ENCODE measurements at regions not wholly inside any gene's neighbourhood (a gene's known extent, or its start where the extent isn't known, plus 50 kb on each side); places are given as distances from the start of the nearest gene placed in this dataset.

DNA sequence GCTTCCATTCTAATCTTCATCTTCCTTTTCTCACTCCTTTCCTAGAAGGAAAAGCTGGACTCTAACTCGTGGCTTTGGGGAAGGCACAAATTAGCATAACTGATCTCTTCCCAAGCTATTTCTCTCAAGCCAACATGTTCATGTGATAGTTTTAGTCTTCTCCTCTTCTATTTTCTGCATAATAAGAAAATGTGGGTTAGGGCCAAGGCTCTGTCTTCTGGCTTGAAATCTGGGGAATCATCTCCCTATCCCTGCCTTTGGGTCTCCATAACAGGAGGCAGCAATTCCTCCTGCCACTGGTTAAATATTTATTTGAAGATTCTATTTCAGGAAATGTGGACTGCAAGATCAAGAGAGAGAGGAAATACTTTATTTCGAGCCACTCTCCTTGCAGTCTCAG is 1669.6 kb downstream of the MAT2B start (continued):
- TF ChIP-seq, protein P1, sequence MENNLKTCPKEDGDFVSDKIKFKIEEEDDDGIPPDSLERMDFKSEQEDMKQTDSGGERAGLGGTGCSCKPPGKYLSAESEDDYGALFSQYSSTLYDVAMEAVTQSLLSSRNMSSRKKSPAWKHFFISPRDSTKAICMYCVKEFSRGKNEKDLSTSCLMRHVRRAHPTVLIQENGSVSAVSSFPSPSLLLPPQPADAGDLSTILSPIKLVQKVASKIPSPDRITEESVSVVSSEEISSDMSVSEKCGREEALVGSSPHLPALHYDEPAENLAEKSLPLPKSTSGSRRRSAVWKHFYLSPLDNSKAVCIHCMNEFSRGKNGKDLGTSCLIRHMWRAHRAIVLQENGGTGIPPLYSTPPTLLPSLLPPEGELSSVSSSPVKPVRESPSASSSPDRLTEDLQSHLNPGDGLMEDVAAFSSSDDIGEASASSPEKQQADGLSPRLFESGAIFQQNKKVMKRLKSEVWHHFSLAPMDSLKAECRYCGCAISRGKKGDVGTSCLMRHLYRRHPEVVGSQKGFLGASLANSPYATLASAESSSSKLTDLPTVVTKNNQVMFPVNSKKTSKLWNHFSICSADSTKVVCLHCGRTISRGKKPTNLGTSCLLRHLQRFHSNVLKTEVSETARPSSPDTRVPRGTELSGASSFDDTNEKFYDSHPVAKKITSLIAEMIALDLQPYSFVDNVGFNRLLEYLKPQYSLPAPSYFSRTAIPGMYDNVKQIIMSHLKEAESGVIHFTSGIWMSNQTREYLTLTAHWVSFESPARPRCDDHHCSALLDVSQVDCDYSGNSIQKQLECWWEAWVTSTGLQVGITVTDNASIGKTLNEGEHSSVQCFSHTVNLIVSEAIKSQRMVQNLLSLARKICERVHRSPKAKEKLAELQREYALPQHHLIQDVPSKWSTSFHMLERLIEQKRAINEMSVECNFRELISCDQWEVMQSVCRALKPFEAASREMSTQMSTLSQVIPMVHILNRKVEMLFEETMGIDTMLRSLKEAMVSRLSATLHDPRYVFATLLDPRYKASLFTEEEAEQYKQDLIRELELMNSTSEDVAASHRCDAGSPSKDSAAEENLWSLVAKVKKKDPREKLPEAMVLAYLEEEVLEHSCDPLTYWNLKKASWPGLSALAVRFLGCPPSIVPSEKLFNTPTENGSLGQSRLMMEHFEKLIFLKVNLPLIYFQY (CRISPR knock-in tag; IDR thresholded peaks at IDR 0.05; ENCODE audit: borderline replicate concordance): no peak
- no peak for TF ChIP-seq ZNF724P (CRISPR knock-in tag; IDR thresholded peaks at IDR 0.05; ENCODE audit: borderline replicate concordance)
- no peak for TF ChIP-seq ZNF124 (CRISPR knock-in tag; IDR thresholded peaks at IDR 0.05)
- no peak for TF ChIP-seq ZNF33B (CRISPR knock-in tag; IDR thresholded peaks at IDR 0.05)
- TF ChIP-seq ZNF878 (CRISPR knock-in tag; IDR thresholded peaks at IDR 0.05): no peak
- no peak for TF ChIP-seq SUZ12 (IDR thresholded peaks at IDR 0.05; ENCODE audit: low read depth, low read length)
- TF ChIP-seq NFKBIZ (CRISPR knock-in tag; IDR thresholded peaks at IDR 0.05): no peak

DNA sequence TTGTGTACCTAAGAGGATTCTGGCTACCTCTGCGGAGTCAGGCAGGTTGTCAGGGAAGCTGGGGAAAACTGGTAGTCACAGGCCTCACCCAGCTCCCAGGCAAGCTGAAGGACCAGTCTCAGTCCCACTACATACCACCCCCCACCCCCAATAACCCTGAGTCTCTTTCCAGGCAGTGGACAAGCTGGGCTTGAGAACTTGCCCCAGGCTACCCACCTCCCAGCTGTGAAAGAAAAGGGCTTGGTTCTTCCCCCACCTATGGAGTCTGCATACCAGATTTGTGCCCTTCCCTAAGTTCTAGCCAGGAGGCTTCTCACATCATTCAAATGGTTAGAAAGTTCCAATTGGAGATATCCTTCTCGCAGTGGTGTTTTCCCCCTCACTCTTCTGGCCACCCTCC is 1678.8 kb downstream of the MAT2B start:
- Histone ChIP-seq H4K20me1 (ENCODE audit: insufficient read depth, low read length) (no peaks in the 10 kb centered on the region), H3K4me1 (ENCODE audit: insufficient read depth, low read length) (no peaks in the 10 kb centered on the region), H2AFZ (ENCODE audit: low read length) (no peak overlapping the region), H3K9me3 (ENCODE audit: low read length) (peaks cover 68% of the 10 kb centered on the region), H3K4me2 (ENCODE audit: low read depth, low read length) (no peak overlapping the region), H3K27me3 (ENCODE audit: control insufficient read depth in 1 of 2, insufficient read depth in 2 of 2, low read length in 2 of 2) (no peaks in the 10 kb centered on the region; a peak in 1 of 5 replicates), H3K79me2 (ENCODE audit: insufficient read depth, low read length) (no peaks in the 10 kb centered on the region), H3K9ac (ENCODE audit: insufficient read depth, low read depth, low read length) (no peak overlapping the region), H3K4me3 (replicated peaks in 1 of 3; ENCODE audit: insufficient read depth in 1 of 3, low read depth in 2 of 3, low read length in 3 of 3) (no peak overlapping the region), H3K36me3 (replicated peaks in 1 of 2; ENCODE audit: control insufficient read depth in 1 of 2, insufficient read depth in 2 of 2, low read length in 2 of 2) (no peaks in the 10 kb centered on the region), H3K27ac (ENCODE audit: extremely low read length, insufficient read depth, low read length) (no peak overlapping the region)
- ChIA-PET CTCF (ENCODE audit: low intra/inter-chr PET ratio, low total read pairs) (no interaction called here), POLR2A (no interaction called here)
- WGBS (ENCODE audit: low lambda C conversion rate): no CpG with 5 or more reads among the region's 2 CpGs
- in situ Hi-C loops (cut with HindIII; ENCODE audit: extremely low pct_ligation_motif_present, low pct_unique_long_range_greater_than_20kb): no loop called here
- no TSS peak for BruUV-seq (replicated peaks)
- FAIRE-seq: no peak
- DNase-seq (ENCODE audit: low spot score): no peak
- intact Hi-C loops (cut with micrococcal nuclease; ENCODE audit: unreplicated experiment): no loop called here
- ATAC-seq: no peak
- TF ChIP-seq, protein P2, sequence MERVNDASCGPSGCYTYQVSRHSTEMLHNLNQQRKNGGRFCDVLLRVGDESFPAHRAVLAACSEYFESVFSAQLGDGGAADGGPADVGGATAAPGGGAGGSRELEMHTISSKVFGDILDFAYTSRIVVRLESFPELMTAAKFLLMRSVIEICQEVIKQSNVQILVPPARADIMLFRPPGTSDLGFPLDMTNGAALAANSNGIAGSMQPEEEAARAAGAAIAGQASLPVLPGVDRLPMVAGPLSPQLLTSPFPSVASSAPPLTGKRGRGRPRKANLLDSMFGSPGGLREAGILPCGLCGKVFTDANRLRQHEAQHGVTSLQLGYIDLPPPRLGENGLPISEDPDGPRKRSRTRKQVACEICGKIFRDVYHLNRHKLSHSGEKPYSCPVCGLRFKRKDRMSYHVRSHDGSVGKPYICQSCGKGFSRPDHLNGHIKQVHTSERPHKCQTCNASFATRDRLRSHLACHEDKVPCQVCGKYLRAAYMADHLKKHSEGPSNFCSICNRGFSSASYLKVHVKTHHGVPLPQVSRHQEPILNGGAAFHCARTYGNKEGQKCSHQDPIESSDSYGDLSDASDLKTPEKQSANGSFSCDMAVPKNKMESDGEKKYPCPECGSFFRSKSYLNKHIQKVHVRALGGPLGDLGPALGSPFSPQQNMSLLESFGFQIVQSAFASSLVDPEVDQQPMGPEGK (CRISPR knock-in tag; IDR thresholded peaks at IDR 0.05): no peak
- TF ChIP-seq PPARG (CRISPR knock-in tag; conservative IDR thresholded peaks at IDR 0.05) (no peak), ATF7-NPFF (CRISPR knock-in tag; IDR thresholded peaks at IDR 0.05; ENCODE audit: low read depth) (no peak), REXO4 (CRISPR knock-in tag; IDR thresholded peaks at IDR 0.05; ENCODE audit: borderline replicate concordance) (no peak), ZSCAN25 (CRISPR knock-in tag; IDR thresholded peaks at IDR 0.05) (no peak), ZNF160 (CRISPR knock-in tag; IDR thresholded peaks at IDR 0.05) (no peak)
- TF ChIP-seq, protein P3, sequence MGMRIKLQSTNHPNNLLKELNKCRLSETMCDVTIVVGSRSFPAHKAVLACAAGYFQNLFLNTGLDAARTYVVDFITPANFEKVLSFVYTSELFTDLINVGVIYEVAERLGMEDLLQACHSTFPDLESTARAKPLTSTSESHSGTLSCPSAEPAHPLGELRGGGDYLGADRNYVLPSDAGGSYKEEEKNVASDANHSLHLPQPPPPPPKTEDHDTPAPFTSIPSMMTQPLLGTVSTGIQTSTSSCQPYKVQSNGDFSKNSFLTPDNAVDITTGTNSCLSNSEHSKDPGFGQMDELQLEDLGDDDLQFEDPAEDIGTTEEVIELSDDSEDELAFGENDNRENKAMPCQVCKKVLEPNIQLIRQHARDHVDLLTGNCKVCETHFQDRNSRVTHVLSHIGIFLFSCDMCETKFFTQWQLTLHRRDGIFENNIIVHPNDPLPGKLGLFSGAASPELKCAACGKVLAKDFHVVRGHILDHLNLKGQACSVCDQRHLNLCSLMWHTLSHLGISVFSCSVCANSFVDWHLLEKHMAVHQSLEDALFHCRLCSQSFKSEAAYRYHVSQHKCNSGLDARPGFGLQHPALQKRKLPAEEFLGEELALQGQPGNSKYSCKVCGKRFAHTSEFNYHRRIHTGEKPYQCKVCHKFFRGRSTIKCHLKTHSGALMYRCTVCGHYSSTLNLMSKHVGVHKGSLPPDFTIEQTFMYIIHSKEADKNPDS (CRISPR knock-in tag; IDR thresholded peaks at IDR 0.05): no peak
- TF ChIP-seq, protein P4, sequence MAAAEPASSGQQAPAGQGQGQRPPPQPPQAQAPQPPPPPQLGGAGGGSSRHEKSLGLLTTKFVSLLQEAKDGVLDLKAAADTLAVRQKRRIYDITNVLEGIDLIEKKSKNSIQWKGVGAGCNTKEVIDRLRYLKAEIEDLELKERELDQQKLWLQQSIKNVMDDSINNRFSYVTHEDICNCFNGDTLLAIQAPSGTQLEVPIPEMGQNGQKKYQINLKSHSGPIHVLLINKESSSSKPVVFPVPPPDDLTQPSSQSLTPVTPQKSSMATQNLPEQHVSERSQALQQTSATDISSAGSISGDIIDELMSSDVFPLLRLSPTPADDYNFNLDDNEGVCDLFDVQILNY (CRISPR knock-in tag; conservative IDR thresholded peaks at IDR 0.05): no peak
